ENCODE measurements at regions not wholly inside any gene's neighbourhood (a gene's known extent, or its start where the extent isn't known, plus 50 kb on each side); places are given as distances from the start of the nearest gene placed in this dataset.

DNA sequence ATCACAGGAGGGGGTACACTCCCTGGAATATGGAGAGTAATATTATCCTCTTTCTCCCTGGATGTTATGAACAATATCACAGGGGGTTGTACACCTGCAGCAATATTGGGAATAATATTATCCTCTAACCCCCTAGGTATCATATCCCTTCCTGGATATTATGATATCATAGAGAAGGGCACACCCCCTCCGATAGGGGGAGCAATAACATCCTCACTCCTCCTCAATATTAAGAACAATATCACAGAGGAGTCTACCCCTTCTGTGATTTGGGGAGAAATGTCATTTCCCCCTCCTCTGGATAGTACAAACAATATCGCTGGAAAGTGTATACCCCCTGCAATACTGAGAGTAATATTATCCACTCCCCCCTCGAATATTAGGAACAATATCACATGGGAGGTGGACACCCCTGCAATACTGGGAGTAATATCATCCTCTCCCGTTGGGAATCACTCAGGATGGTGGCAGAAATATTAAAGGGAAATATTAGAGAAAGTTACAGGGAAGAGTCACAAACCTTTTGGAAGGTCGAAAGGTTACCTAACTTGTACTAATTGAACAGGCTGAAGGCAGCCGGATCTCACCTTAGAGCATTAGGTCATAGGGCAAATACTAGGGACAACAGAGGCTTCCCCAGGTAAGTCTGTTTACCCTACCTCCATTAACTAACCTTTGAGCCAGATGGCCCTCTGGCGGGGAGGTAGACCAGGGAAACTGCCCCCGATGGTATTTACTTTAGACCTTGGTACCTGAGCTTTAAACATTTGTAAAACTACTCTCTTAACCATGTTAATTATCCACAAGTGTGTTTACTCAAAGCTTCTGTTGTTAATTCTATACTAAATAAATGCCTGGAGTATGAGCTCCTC is 57.5 kb upstream of the FREM1 start:
- no peak for TF ChIP-seq YY1 (IDR thresholded peaks at IDR 0.05; ENCODE audit: low read depth)
- no peak for TF ChIP-seq RAD21 (IDR thresholded peaks at IDR 0.05; ENCODE audit: low read depth)
- no peak for TF ChIP-seq TAF1 (IDR thresholded peaks at IDR 0.05; ENCODE audit: low read depth)
- no peak for TF ChIP-seq EP300 (IDR thresholded peaks at IDR 0.05; ENCODE audit: borderline replicate concordance)
- TF ChIP-seq CEBPB (IDR thresholded peaks at IDR 0.05), result no peak
- TF ChIP-seq REST (IDR thresholded peaks at IDR 0.05; ENCODE audit: low read depth), result no peak
- TF ChIP-seq TCF12 (IDR thresholded peaks at IDR 0.05; ENCODE audit: low read depth), result no peak

Measured in Ishikawa (cell line).